ENCODE measurements at regions not wholly inside any gene's neighbourhood (a gene's known extent, or its start where the extent isn't known, plus 50 kb on each side); places are given as distances from the start of the nearest gene placed in this dataset.
"Not testable (repeated sequence)": the region's sequence is repeated elsewhere in the genome, so short reads cannot be mapped to it uniquely, and the experiment has no call there.

- H3K9me3 ChIP-seq (ENCODE audit: control insufficient read depth in 2 of 3, low read length in 3 of 3): no peaks in the 10 kb centered on the region
- ATAC-seq (no peak), DNase-seq (no peak)
- intact Hi-C loops (cut with micrococcal nuclease): no loop called here
- no peak overlapping the region for H3K27ac ChIP-seq (ENCODE audit: low read depth, low read length)
- no peak overlapping the region for H3K4me3 ChIP-seq (ENCODE audit: low read length)
- CTCF ChIA-PET: no interaction called here
- H3K27me3 ChIP-seq (ENCODE audit: control insufficient read depth in 2 of 2, insufficient read depth in 2 of 2, low read length in 2 of 2): no peaks in the 10 kb centered on the region
- Mint-ChIP-seq H3K4me1 (no peaks in the 10 kb centered on the region), H3K27ac (no peak overlapping the region), H3K9me3 (peaks cover 0 to 6% (median 0%) of the 10 kb centered on the region in 11 donors), H3K4me3 (no peak overlapping the region), H3K36me3 (no peaks in the 10 kb centered on the region), H3K27me3 (peaks cover 0 to 4% (median 0%) of the 10 kb centered on the region in 5 donors)
- H3K36me3 ChIP-seq (ENCODE audit: control insufficient read depth in 2 of 3, insufficient read depth in 3 of 3, low read length in 3 of 3): no peaks in the 10 kb centered on the region
- POLR2A ChIA-PET: no interaction called here
- H3K4me1 ChIP-seq (ENCODE audit: control insufficient read depth in 2 of 2, insufficient read depth in 2 of 2, low read length in 2 of 2): no peaks in the 10 kb centered on the region
These were observed 140.9 kb downstream of the SLC25A46 start for GRCh38 chr5:110879675-110880074.

DNA sequence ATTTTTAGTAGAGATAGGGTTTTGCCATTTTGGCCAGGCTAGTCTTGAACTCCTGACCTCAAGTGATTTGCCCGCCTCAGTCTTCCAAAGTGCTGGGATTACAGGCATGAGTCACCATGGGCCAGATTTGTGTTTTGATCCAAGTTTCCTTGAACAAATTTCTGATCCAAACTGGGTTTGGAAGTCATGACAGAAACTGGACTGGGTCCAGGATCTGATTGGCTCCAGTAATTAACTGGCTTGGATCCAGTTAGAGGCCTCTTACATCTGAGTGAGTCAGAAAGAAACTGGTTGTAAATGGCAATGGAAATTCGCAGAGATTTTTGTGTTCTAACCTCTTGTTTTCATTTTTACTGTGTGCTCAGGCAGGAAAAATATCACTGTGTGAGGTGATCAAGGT is 141.6 kb downstream of the SLC25A46 start:
- ATAC-seq: no peak
- Histone ChIP-seq H3K27me3 (ENCODE audit: control insufficient read depth in 2 of 2, insufficient read depth in 2 of 2, low read length in 2 of 2) (no peaks in the 10 kb centered on the region), H3K36me3 (ENCODE audit: control insufficient read depth in 2 of 3, insufficient read depth in 3 of 3, low read length in 3 of 3) (no peaks in the 10 kb centered on the region), H3K27ac (ENCODE audit: low read depth, low read length) (no peak overlapping the region), H3K9me3 (ENCODE audit: control insufficient read depth in 2 of 3, low read length in 3 of 3) (no peaks in the 10 kb centered on the region), H3K4me1 (ENCODE audit: control insufficient read depth in 2 of 2, insufficient read depth in 2 of 2, low read length in 2 of 2) (no peaks in the 10 kb centered on the region), H3K4me3 (ENCODE audit: low read length) (no peak overlapping the region)
- ChIA-PET POLR2A (no interaction called here), CTCF (no interaction called here)
- intact Hi-C loops (cut with micrococcal nuclease): no loop called here
- Mint-ChIP-seq H3K4me1 (no peaks in the 10 kb centered on the region), H3K27ac (no peak overlapping the region), H3K27me3 (peaks cover 0 to 4% (median 0%) of the 10 kb centered on the region in 5 donors), H3K4me3 (no peak overlapping the region), H3K36me3 (no peaks in the 10 kb centered on the region), H3K9me3 (peaks cover 0 to 6% (median 0%) of the 10 kb centered on the region in 11 donors)
- DNase-seq: no peak

- H3K27me3 ChIP-seq (ENCODE audit: control insufficient read depth in 2 of 2, insufficient read depth in 2 of 2, low read length in 2 of 2): no peaks in the 10 kb centered on the region
- CTCF ChIA-PET: no interaction called here
- no peaks in the 10 kb centered on the region for H3K36me3 ChIP-seq (ENCODE audit: control insufficient read depth in 2 of 3, insufficient read depth in 3 of 3, low read length in 3 of 3)
- H3K4me1 ChIP-seq (ENCODE audit: control insufficient read depth in 2 of 2, insufficient read depth in 2 of 2, low read length in 2 of 2): no peaks in the 10 kb centered on the region
- intact Hi-C loops (cut with micrococcal nuclease): no loop called here
- Mint-ChIP-seq H3K27me3 (peaks cover 0 to 4% (median 0%) of the 10 kb centered on the region in 5 donors), H3K36me3 (no peaks in the 10 kb centered on the region), H3K4me3 (no peak overlapping the region), H3K27ac (no peak overlapping the region), H3K9me3 (peaks cover 0 to 23% (median 5%) of the 10 kb centered on the region in 11 donors), H3K4me1 (no peaks in the 10 kb centered on the region)
- ATAC-seq (no peak), DNase-seq (no peak)
- POLR2A ChIA-PET: no interaction called here
- no peaks in the 10 kb centered on the region for H3K9me3 ChIP-seq (ENCODE audit: control insufficient read depth in 2 of 3, low read length in 3 of 3)
- no peak overlapping the region for H3K4me3 ChIP-seq (ENCODE audit: low read length)
- no peak overlapping the region for H3K27ac ChIP-seq (ENCODE audit: low read depth, low read length)
These were observed 145.2 kb downstream of the SLC25A46 start for GRCh38 chr5:110884005-110884404.

GRCh38 chr5:110887170-110887569 is 148.4 kb downstream of the SLC25A46 start:
- ATAC-seq; H3K4me1 ChIP-seq (ENCODE audit: control insufficient read depth in 2 of 2, insufficient read depth in 2 of 2, low read length in 2 of 2); H3K27me3 ChIP-seq (ENCODE audit: control insufficient read depth in 2 of 2, insufficient read depth in 2 of 2, low read length in 2 of 2); H3K4me3 ChIP-seq (ENCODE audit: low read length); H3K36me3 ChIP-seq (ENCODE audit: control insufficient read depth in 2 of 3, insufficient read depth in 3 of 3, low read length in 3 of 3); intact Hi-C loops (cut with micrococcal nuclease); POLR2A ChIA-PET; DNase-seq; H3K36me3 Mint-ChIP-seq; H3K27ac Mint-ChIP-seq; H3K4me3 Mint-ChIP-seq; H3K27ac ChIP-seq (ENCODE audit: low read depth, low read length); H3K27me3 Mint-ChIP-seq; H3K9me3 ChIP-seq (ENCODE audit: control insufficient read depth in 2 of 3, low read length in 3 of 3); H3K4me1 Mint-ChIP-seq; CTCF ChIA-PET: not testable (repeated sequence)
- H3K9me3 Mint-ChIP-seq: peaks cover 4 to 45% (median 9%) of the 10 kb centered on the region in 11 donors

DNA sequence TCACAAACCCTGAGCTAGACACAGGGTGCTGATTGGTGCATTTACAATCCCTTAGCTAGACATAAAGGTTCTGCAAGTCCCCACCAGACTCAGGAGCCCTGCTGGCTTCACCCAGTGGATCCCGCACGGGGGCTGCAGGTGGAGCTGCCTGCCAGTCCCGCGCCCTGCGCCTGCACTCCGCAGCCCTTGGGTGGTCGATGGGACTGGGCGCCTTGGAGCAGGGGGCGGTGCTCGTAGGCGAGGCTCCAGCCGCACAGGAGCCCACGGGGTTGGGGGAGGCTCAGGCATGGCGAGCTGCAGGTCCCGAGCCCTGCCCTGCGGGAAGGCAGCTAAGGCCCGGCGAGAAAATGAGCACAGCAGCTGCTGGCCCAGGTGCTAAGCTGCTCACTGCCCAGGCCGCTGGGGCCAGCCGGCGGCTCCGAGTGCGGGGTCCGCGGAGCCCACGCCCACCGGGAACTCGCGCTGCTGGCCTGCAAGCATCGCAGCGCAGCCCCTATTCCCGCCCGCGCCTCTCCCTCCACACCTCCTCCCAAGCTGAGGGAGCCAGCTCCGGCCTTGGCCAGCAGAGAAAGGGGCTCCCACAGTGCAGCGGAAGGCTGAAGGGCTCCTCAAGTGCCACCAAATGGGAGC is 155.2 kb downstream of the SLC25A46 start:
- CTCF ChIA-PET, H3K4me1 Mint-ChIP-seq: not testable (repeated sequence)

DNA sequence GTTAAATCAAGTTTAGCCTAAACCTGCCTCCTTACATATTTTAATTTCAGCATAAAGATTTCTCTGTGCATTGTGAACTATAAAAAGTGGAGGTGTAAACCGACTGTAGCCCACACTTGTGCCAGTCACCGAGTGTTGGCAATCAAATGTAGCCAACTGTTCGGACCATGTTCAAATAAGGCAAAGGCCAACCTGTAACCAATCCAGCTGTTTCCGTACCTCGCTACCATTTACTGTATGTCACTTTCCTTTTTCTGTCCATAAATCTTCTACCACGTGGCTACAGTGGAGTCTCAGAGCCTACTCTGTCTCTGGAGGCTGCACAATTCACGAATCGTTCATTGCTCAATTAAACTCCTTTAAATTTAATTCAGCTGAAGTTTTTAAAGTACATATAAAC is 156.0 kb downstream of the SLC25A46 start:
- Mint-ChIP-seq H3K27ac (no peak overlapping the region), H3K27me3 (peaks cover 0 to 6% (median 5%) of the 10 kb centered on the region in 5 donors), H3K36me3 (peaks cover 0 to 4% (median 0%) of the 10 kb centered on the region in 5 donors), H3K4me3 (no peak overlapping the region), H3K9me3 (peaks cover 0 to 16% (median 6%) of the 10 kb centered on the region in 11 donors), H3K4me1 (no peaks in the 10 kb centered on the region)
- ChIA-PET POLR2A (no interaction called here), CTCF (no interaction called here)
- intact Hi-C loops (cut with micrococcal nuclease): no loop called here
- DNase-seq (no peak), ATAC-seq (no peak)
- Histone ChIP-seq H3K9me3 (ENCODE audit: control insufficient read depth in 2 of 3, low read length in 3 of 3) (no peaks in the 10 kb centered on the region), H3K4me3 (ENCODE audit: low read length) (no peak overlapping the region), H3K36me3 (ENCODE audit: control insufficient read depth in 2 of 3, insufficient read depth in 3 of 3, low read length in 3 of 3) (no peaks in the 10 kb centered on the region), H3K4me1 (ENCODE audit: control insufficient read depth in 2 of 2, insufficient read depth in 2 of 2, low read length in 2 of 2) (no peaks in the 10 kb centered on the region), H3K27me3 (ENCODE audit: control insufficient read depth in 2 of 2, insufficient read depth in 2 of 2, low read length in 2 of 2) (no peaks in the 10 kb centered on the region), H3K27ac (ENCODE audit: low read depth, low read length) (no peak overlapping the region)

More for the DNA sequence above, 155.2 kb downstream of the SLC25A46 start:
- H3K4me3 Mint-ChIP-seq; H3K9me3 ChIP-seq (ENCODE audit: control insufficient read depth in 2 of 3, low read length in 3 of 3); H3K27me3 ChIP-seq (ENCODE audit: control insufficient read depth in 2 of 2, insufficient read depth in 2 of 2, low read length in 2 of 2); H3K27ac ChIP-seq (ENCODE audit: low read depth, low read length); POLR2A ChIA-PET; H3K4me3 ChIP-seq (ENCODE audit: low read length); DNase-seq; H3K27ac Mint-ChIP-seq; H3K27me3 Mint-ChIP-seq; intact Hi-C loops (cut with micrococcal nuclease); ATAC-seq; H3K4me1 ChIP-seq (ENCODE audit: control insufficient read depth in 2 of 2, insufficient read depth in 2 of 2, low read length in 2 of 2); H3K36me3 ChIP-seq (ENCODE audit: control insufficient read depth in 2 of 3, insufficient read depth in 3 of 3, low read length in 3 of 3); H3K36me3 Mint-ChIP-seq: not testable (repeated sequence)
- H3K9me3 Mint-ChIP-seq: peaks cover 0 to 22% (median 8%) of the 10 kb centered on the region in 11 donors

DNA sequence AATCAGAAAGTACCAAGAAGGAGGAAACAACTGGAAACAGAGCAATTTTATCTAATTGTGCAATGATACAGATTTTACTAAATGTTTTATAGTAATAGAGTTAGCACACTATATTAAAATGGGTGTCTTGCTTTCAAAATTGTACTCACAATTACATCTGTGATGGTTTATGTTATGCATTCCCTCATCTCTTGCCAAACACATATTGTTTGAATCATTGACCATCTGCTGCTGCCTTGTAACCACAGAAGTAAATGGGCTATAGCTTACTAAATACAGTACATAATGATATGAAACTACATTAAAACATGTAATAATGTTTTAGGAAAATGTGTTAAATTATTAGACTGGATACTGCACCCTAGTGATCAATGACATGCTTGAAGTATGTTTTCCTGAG is 158.1 kb downstream of the SLC25A46 start:
- H3K4me3 ChIP-seq (ENCODE audit: low read length): no peak overlapping the region
- H3K4me1 Mint-ChIP-seq: no peaks in the 10 kb centered on the region
- H3K36me3 Mint-ChIP-seq: no peaks in the 10 kb centered on the region
- no peaks in the 10 kb centered on the region for H3K27me3 ChIP-seq (ENCODE audit: control insufficient read depth in 2 of 2, insufficient read depth in 2 of 2, low read length in 2 of 2)
- no peaks in the 10 kb centered on the region for H3K36me3 ChIP-seq (ENCODE audit: control insufficient read depth in 2 of 3, insufficient read depth in 3 of 3, low read length in 3 of 3)
- intact Hi-C loops (cut with micrococcal nuclease): no loop called here
- no peak overlapping the region for H3K27ac ChIP-seq (ENCODE audit: low read depth, low read length)
- H3K4me1 ChIP-seq (ENCODE audit: control insufficient read depth in 2 of 2, insufficient read depth in 2 of 2, low read length in 2 of 2): no peaks in the 10 kb centered on the region
- ChIA-PET POLR2A (no interaction called here), CTCF (no interaction called here)
- H3K9me3 Mint-ChIP-seq: peaks cover 0 to 4% (median 0%) of the 10 kb centered on the region in 11 donors
- ATAC-seq: no peak
- no peaks in the 10 kb centered on the region for H3K9me3 ChIP-seq (ENCODE audit: control insufficient read depth in 2 of 3, low read length in 3 of 3)
- no peak for DNase-seq
- peaks cover 0 to 10% (median 5%) of the 10 kb centered on the region in 5 donors for H3K27me3 Mint-ChIP-seq
- no peak overlapping the region for H3K4me3 Mint-ChIP-seq
- no peak overlapping the region for H3K27ac Mint-ChIP-seq

All from naive thymus-derived CD4-positive, alpha-beta T cell (primary cell).